GM12864 (cell line): ENCODE measurements at regions not wholly inside any gene's neighbourhood (a gene's known extent, or its start where the extent isn't known, plus 50 kb on each side); places are given as distances from the start of the nearest gene placed in this dataset.

Source experiments
- DNase-seq: peaks from one replicate; pipeline ENCODE4 v3.0.0-alpha.2; 2011; ENCODE audit warnings: low read depth
- H3K4me3 ChIP-seq: 2 replicates; pipeline ENCODE4 v1.5.1; 2011; ENCODE audit warnings: mild to moderate bottlenecking, low read depth, low read length, control low read depth
- CTCF ChIP-seq: IDR thresholded peaks from 2 replicates; pipeline ENCODE4 v1.5.1; 2011; ENCODE audit warnings: low read depth, mild to moderate bottlenecking, moderate library complexity, low read length, control low read depth, inconsistent platforms; ENCODE audit errors: missing control alignments

- H3K4me3 ChIP-seq, result no peak overlapping the region
- TF ChIP-seq CTCF, result no peak
- no peak for DNase-seq
Measured at GRCh38 chr15:93290618-93290946, 201.6 kb upstream of the RGMA start.

DNA sequence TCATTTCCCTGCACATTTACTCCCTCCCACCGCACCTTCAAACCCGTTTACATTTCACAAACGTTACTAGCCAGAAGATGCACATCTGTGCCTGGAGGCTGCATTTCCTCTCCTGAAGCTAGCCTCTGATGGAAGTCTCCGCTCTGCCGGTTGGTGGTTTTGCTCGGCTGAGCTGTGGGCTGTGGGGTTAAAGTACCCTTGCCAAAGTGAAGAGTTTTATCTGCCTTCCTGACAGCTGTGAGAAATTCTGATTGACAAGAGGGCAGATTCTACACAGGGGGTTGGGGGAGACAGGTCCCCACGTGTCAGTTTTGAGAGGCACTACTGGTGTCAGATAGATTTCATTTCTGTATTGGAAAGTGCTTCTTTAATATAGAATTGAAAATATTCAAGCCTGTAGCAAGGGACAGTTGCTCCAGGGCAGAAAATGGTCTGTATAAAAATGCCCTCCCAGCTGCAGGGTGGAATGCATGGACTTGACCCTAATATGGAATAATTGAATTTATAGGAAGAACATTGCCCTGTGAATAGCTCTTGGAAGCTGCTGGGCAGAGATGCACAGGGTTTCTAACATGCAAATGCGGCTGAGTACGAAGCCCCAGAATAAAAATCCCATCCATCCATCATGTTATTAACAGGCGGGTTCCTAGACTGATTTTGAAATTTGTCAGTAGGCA, 201.1 kb upstream of the RGMA start:
- H3K4me3 ChIP-seq, result no peak overlapping the region

GRCh38 chr15:93288728-93289294, 199.8 kb upstream of the RGMA start:
- no peak for DNase-seq
- no peak for TF ChIP-seq CTCF
- no peak overlapping the region for H3K4me3 ChIP-seq

More for the DNA sequence above, 201.1 kb upstream of the RGMA start:
- DNase-seq, result no peak
- TF ChIP-seq CTCF, result no peak

GRCh38 chr15:93286446-93286845, 197.4 kb upstream of the RGMA start:
- H3K4me3 ChIP-seq, result no peak overlapping the region
- no peak for TF ChIP-seq CTCF
- DNase-seq, result no peak

- no peak for TF ChIP-seq CTCF
- no peak for DNase-seq
- no peak overlapping the region for H3K4me3 ChIP-seq
Measured at GRCh38 chr15:93283854-93284253, 194.8 kb upstream of the RGMA start.

GRCh38 chr15:93282808-93283207, 193.8 kb upstream of the RGMA start:
- TF ChIP-seq CTCF, result no peak
- no peak for DNase-seq
- no peak overlapping the region for H3K4me3 ChIP-seq

- H3K4me3 ChIP-seq, result no peak overlapping the region
- no peak for TF ChIP-seq CTCF
- DNase-seq, result no peak
Measured at GRCh38 chr15:93278783-93279182, 189.8 kb upstream of the RGMA start.
